RWPE1 (cell line): ENCODE measurements at regions not wholly inside any gene's neighbourhood (a gene's known extent, or its start where the extent isn't known, plus 50 kb on each side); places are given as distances from the start of the nearest gene placed in this dataset.
A peak's percentile ranks its signal among the peaks of the same experiment; 100 is the strongest.

Experiments
- CTCF ChIA-PET: fragments of 350-600 bp; sonication (Branson Sonifier 250); formaldehyde crosslinking; extraction: SDS; loops from one replicate; lab custom pipeline; 2021; lab: Yijun Ruan, JAX
- POLR2A ChIA-PET: fragments of 400-600 bp; formaldehyde crosslinking; extraction: SDS; loops from one replicate; lab custom pipeline; 2020; ENCODE audit warnings: antibody characterized with exemption; ENCODE audit not compliant: low non-redundant PET; lab: Yijun Ruan, JAX
- DNase-seq: peaks from one replicate; pipeline ENCODE4 v3.0.0; 2012; ENCODE audit warnings: low spot score
- H3K27ac ChIP-seq: fragments of 450-650 bp; 2 replicates; pipeline ENCODE4 v1.5.1; 2017
- CTCF ChIP-seq: fragments of 450-650 bp; conservative IDR thresholded peaks from 2 replicates; pipeline ENCODE4 v1.5.1; 2017; ENCODE audit warnings: low read depth, mild to moderate bottlenecking

DNA sequence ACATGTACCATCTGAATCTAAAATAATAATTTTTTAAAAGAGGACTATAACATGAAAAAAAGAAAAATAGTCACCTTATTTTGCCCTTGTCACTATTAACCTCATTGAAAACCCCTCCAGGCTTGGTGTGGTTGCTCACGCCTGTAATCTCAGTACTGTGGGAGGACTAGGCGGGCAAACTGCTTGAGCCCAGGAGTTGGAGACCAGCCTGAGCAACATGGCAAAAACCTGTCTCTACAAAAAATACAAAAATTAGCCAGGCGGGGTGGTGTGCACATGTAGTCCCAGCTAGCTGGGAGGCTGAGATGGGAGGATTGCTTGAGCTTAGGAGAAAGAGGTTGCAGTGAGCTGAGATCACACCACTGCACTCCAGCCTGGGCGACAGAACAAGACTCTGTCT lies 126.3 kb upstream of the KRAS start:
- TF ChIP-seq CTCF: no peak
- ChIA-PET POLR2A (no interaction called here), CTCF (no interaction called here)
- no peak for DNase-seq
- no peak overlapping the region for H3K27ac ChIP-seq

GRCh38 chr12:25376407-25376806 lies 125.7 kb upstream of the KRAS start:
- DNase-seq: no peak
- ChIA-PET CTCF (interaction anchor here (0.7 kb wide), 1 partner anchor 11 kb away, joined by 3 read pairs; no protein-coding TSS in a partner anchor), POLR2A (no interaction called here)
- TF ChIP-seq CTCF: no peak
- no peak overlapping the region for H3K27ac ChIP-seq

DNA sequence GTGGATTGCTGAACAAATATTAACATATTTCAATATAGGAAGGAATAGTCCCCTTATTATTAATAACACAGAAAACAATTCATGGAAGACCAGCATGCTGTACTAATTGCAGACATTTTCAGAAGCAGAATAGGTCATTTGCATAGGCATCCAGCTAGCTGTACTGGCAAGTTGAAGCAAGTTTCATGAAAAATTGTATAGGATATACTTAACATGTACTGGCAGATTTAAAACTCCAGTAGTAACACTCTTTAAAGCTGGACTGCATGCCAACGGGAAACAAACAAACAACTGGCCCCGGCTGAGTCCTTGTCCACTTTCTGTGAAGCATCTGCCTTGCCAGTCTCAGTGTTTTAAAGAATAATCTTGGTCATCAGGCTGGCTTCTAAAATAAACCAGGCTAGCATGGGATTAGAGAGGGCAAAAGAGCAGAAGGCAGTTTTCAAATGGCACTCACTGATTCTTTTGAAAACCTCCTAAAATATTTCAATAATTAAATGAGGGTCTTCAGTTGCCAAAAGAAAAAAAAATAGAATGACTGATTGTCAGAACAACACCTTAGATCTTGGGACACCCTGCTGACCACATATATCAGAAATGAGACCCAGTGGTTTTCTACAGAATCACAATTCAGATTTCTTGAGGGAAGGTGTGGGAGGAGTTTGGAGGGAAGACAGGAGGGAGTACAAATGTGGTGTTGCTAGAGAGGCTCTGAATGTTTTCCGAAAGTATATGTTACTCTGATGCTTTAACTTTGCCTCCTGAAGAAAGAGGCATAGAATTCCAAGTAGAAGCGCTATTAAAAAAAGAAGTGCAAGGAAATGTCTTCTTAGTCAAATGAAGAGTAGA lies 122.5 kb upstream of the KRAS start:
- peak; percentile 42 for DNase-seq
- no peak for TF ChIP-seq CTCF
- no peak overlapping the region for H3K27ac ChIP-seq
- ChIA-PET CTCF (interaction anchor here (1.5 kb wide), 1 partner anchor 14 kb away, joined by 3 read pairs; no protein-coding TSS in a partner anchor), POLR2A (no interaction called here)

DNA sequence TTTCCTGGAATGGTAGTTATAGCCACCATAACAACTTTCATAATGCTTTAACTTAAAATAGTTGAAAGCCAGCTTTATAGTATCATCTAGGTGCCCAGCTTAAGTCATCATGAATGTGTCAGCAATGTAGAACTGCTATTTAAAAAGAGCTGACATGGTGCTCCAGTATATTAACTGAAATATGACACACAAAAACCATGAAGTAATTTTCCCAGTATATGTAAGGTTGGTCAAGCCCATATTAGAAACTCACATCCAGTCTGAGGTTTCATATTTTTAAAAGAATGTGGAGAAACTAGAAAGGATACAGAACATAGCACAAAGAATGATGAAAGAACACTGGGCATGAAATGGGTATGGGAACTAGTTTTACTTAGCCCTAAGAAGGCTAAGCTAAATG lies 121.3 kb upstream of the KRAS start:
- no peak for DNase-seq
- CTCF ChIA-PET: interaction anchor here (0.6 kb wide), 1 partner anchor 389 kb away, joined by 3 read pairs; no protein-coding TSS in a partner anchor
- no peak for TF ChIP-seq CTCF
- POLR2A ChIA-PET: interaction anchor here (0.5 kb wide), 1 partner anchor 473 kb away, joined by 4 read pairs; no protein-coding TSS in a partner anchor
- no peak overlapping the region for H3K27ac ChIP-seq

- no peak for TF ChIP-seq CTCF
- H3K27ac ChIP-seq: no peak overlapping the region
- ChIA-PET CTCF (no interaction called here), POLR2A (no interaction called here)
- DNase-seq: no peak
Measured at GRCh38 chr12:25368557-25368956, 117.8 kb upstream of the KRAS start.

DNA sequence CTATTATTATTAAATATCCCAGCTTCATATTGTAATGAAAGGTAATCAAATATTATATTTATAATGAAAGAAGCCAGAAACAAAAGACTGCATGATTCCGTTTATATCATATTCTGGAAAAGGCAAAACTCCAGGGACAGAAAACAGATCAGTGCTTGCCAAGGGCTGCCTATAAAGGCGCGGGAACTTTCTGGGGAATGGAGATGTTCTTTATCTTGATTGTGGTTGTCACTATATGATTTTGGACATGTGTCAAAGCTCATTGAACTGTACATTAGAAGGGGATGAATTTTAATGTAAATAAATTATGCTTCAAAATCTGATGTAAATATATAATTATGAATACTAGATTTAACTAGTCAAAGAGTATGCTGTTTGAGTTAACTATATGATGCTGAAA lies 115.4 kb upstream of the KRAS start:
- POLR2A ChIA-PET: no interaction called here
- CTCF ChIA-PET: no interaction called here
- no peak for DNase-seq
- TF ChIP-seq CTCF: no peak
- H3K27ac ChIP-seq: no peak overlapping the region
